NCI-H345 (cell line): ENCODE measurements at regions not wholly inside any gene's neighbourhood (a gene's known extent, or its start where the extent isn't known, plus 50 kb on each side); places are given as distances from the start of the nearest gene placed in this dataset.
"Not testable (repeated sequence)": the region's sequence is repeated elsewhere in the genome, so short reads cannot be mapped to it uniquely, and the experiment has no call there.

ENCODE experiments used
- DNase-seq: peaks from one replicate; lab custom pipeline; 2025; lab: John Stamatoyannopoulos, UW

- DNase-seq = no peak
Measured at GRCh38 chr14:37711831-37712475, 116.5 kb downstream of the TTC6 start.

GRCh38 chr14:37712476-37712860 lies 117.0 kb downstream of the TTC6 start:
- DNase-seq = not testable (repeated sequence)

DNA sequence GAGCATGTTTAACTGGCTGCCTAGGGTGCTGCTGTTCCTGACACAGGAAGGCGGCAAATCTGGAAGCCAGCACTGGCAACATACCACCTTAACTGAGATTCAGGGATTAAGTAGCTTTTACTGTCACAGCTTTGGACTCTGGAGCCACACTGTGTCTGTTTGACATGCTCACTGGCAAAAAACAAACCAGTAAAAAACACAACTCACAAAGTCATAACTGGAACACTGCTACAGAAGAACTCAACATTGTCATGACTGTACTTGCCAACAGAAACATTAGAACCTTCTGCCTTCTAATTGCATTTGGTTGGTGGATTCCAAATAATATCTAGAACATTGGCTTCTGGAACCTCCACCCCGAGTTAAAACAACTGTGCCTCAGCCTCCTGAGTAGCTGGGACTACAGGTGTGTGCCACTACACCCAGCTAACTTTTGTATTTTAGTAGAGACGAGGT lies 117.6 kb downstream of the TTC6 start:
- no peak for DNase-seq

DNA sequence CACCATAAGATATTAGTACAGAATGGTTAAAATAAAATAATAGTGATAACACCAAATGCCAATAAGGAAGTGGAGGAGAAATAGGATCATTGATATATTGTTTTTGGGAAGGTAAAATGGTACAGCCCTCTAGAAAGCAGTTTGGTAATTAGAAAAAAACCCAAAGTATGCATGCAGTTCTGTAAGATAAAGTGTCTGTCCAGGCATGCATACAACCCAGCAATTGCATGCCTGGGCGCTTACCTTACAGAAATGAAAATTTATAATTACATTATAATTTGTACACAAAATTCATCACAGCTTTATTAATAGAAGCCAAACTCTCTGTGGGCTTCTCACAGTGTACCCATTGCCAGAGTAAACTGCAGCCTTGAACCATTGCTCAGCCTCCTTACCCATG lies 124.7 kb downstream of the TTC6 start:
- DNase-seq = no peak

- no peak for DNase-seq
Measured at GRCh38 chr14:37721976-37722659, 126.7 kb downstream of the TTC6 start.

GRCh38 chr14:37723515-37723914 lies 128.1 kb downstream of the TTC6 start:
- DNase-seq = no peak

DNA sequence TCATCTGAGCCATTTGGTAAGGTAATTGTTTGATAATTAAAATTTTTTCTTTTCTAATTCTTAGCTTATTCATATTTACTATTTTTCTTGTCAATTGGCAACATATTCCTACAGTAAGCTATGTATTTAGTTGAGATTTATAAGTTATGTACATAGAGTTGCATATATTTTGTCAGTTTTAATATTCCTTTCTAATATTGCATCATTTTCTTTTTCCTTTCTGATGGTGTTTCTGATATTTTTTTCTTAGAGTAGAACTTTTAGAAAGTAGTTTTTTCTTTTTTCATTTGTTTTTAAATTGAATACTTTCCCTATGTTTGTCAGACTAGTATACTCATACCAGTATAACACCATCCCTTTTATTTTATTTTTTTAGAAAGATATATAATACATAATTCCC lies 131.3 kb downstream of the TTC6 start:
- no peak for DNase-seq

DNA sequence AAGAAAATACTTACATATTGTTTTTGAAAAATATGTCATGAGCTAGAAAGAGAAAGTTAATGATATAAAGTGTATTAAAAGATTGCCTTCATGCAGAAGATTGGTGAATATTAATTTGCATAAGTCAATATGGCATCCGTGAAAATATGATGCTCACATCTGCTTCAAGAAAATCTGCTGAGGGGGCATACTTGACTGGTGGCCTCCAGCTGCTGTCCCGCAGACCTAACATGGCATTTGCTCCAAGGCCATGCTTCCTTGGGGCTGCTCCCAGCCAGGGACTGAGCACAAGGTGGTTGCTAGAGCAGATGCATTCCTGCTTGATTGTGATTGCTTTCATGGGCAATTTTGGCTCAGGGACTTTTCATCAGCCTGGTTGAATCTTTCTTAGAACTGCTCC lies 133.8 kb downstream of the TTC6 start:
- DNase-seq = no peak

GRCh38 chr14:37731094-37731493 lies 135.7 kb downstream of the TTC6 start:
- no peak for DNase-seq

DNA sequence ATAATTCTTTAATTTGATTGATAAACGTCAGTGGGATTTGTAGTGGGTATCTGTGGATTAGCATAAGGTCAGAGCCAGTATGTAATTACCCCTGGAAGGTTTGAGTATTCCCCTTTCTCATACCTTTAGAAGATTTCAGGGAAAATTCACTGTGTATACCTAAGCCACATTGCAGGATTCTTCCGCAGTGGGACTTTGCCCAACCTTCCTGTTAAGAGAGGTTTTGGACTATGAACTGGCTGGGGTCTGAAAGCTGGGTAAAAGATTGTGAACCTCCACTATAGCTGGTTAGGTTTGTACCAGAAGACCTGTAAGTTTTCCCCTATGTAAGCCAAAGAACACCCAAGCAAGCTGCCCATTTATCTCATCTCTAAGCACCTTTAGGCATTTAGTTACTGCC lies 150.2 kb downstream of the TTC6 start:
- DNase-seq = no peak

- DNase-seq = no peak
Measured at GRCh38 chr14:37746140-37746832, 150.9 kb downstream of the TTC6 start.

GRCh38 chr14:37753459-37753858 lies 158.0 kb downstream of the TTC6 start:
- DNase-seq = no peak

DNA sequence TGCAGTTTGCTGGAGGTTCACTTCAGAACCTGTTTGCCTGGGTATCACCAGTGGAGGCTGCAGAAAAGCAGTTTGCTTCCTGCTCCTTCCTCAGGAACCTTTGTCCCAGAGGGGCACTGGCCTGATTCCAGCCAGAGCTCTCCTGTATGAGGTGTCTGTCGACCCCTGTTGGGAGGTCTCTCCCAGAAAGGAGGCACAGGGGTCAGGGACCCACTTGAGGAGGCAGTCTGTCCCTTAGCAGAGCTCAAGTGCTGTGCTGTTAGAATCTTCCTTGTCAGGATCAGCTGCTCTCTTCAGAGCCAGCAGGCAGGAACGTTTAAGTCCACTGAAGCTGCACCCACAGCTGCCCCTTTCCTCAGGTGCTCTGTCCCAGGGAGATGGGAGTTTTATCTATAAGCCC lies 164.8 kb downstream of the TTC6 start:
- not testable (repeated sequence) for DNase-seq

DNA sequence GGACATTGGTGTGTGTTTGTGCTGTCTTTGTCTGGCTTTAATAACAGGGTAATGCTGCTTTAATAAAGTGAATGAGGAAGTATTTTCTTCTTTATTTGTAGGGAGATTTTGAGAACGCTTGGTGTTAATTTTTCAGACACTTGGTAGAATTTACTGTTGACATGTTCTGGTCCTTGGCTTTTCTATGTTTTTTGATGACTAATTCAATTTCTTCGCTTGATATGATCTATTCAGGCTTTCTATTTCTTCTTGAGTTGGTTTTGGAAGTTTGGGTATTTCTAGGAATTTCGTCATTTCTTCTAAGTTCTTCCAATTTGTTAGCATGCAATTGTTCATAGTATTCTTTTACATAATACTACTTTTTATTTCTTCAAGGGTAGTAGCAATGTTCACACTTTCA lies 167.8 kb downstream of the TTC6 start:
- DNase-seq = no peak

- not testable (repeated sequence) for DNase-seq
Measured at GRCh38 chr14:37772283-37772682, 176.9 kb downstream of the TTC6 start.

DNA sequence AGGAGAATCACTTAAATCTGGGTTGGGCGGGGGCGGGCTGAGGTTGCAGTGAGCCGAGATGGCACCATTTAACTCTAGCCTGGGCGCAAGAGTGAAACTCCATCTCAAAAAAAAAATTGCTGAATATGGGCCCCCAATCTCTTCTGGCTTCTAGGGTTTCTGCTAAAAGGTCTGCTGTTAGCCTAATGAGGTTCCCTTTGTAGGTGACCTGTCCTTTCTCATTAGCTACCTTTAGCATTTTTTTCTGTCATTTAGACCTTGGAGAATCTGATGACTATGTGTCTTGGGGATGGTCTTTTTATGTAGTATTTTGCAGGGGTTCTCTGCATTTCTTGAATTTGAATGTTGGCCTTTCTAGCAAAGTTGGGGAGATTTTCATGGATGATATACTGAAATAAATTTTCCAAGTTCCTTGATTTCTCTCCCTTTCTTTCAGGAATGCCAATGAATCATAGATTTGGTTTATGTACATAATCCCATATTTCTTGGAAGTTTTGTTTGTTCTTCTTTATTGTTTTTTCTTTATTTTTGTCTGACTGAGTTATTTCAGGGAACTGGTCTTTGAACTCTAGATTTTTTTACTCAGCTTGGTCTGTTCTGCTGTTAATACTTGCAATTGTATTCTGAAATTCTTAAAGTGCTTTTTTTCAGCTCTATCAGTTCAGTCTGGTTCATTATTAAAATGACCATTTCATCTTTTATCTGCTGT lies 181.5 kb downstream of the TTC6 start:
- no peak for DNase-seq

- no peak for DNase-seq
Measured at GRCh38 chr14:37778135-37778943, 182.9 kb downstream of the TTC6 start.

DNA sequence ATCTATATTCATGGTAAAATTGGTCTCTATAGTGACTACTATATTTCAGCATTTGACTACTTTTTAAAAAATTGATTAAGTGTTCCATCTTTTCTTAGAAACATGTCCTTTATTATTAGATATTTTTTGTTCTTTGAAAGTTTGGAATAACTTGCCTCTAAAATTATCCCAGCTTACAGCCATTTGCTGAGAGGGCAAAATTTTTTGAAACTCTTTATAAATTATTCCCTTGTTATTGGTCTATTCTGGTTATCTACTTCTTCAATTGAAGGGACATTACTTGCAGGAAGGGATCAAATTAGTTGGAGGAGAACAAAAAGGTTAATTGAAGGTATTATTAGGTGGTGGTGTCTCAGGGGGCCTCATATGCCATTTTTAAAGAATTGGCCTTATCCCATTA lies 184.1 kb downstream of the TTC6 start:
- no peak for DNase-seq

DNA sequence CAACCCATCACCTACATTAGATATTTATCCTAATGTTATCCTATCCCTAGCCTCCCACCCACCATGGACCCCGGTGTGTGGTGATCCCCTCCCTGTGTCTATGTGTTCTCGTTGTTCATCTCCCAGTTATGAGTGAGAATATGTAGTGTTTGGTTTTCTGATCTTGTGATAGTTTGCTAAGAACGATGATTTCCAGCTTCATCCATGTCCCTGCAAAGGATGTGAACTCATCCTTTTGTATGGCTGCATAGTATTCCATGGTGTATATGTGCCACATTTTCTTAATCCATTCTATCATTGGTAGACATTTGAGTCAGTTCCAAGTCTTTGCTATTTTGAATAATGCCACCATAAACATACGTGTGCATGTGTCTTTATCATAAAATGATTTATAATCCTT lies 185.3 kb downstream of the TTC6 start:
- not testable (repeated sequence) for DNase-seq

GRCh38 chr14:37784203-37784826 lies 188.9 kb downstream of the TTC6 start:
- DNase-seq = not testable (repeated sequence)

DNA sequence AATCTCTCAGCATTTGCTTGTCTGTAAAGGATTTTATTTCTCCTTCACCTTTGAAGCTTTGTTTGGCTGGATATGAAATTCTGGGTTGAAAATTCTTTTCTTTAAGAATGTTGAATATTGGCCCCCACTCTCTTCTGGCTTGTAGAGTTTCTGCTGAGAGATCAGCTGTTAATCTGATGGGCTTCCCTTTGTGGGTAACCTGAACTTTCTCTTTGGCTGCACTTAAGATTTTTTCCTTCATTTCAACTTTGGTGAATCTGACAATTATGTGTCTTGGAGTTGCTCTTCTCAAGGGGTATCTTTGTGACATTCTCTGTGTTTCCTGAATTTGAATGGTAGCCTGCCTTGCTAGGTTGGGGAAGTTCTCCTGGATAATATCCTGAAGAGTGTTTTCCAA lies 189.4 kb downstream of the TTC6 start:
- not testable (repeated sequence) for DNase-seq
